ENCODE measurements at regions not wholly inside any gene's neighbourhood (a gene's known extent, or its start where the extent isn't known, plus 50 kb on each side); places are given as distances from the start of the nearest gene placed in this dataset.
"Not testable (repeated sequence)": the region's sequence is repeated elsewhere in the genome, so short reads cannot be mapped to it uniquely, and the experiment has no call there.

- H3K4me3 ChIP-seq (replicated peaks in 1 of 4; ENCODE audit: control extremely low read depth in 1 of 4, insufficient read depth in 1 of 4, low read depth in 3 of 4, low read length in 4 of 4): peak overlapping the region in 2 of 4 experiments; percentile 3 to 16
- peak overlapping the region; percentile 69 for H3K4me2 ChIP-seq (ENCODE audit: extremely low read depth, insufficient read depth, low read length)
- H3K79me2 ChIP-seq (ENCODE audit: control insufficient read depth, insufficient read depth, low read length): no peaks in the 10 kb centered on the region
- TF ChIP-seq EZH2 (IDR thresholded peaks at IDR 0.05; ENCODE audit: low read length, missing control alignments) (no peak), CTCF (conservative IDR thresholded peaks at IDR 0.05 in 1 of 2, IDR thresholded peaks at IDR 0.05 in 1 of 2; ENCODE audit: low read depth in 1 of 2, low read length in 2 of 2) (no peak)
- no peaks in the 10 kb centered on the region for H3K36me3 ChIP-seq (ENCODE audit: control insufficient read depth, insufficient read depth, low read length)
- H3K9me3 ChIP-seq (ENCODE audit: control insufficient read depth, insufficient read depth, low read depth, low read length): no peaks in the 10 kb centered on the region
- H3K27me3 ChIP-seq (ENCODE audit: control insufficient read depth, insufficient read depth, low read length): no peaks in the 10 kb centered on the region
- no peaks in the 10 kb centered on the region for H4K20me1 ChIP-seq (ENCODE audit: control insufficient read depth, extremely low read depth, insufficient read depth, low read length)
- no peak overlapping the region for H3K9ac ChIP-seq (ENCODE audit: insufficient read depth, low read length)
- peak; percentile 84 for DNase-seq (ENCODE audit: low read depth in 2 of 2)
- peaks cover 2% of the 10 kb centered on the region for H3K4me1 ChIP-seq (ENCODE audit: control insufficient read depth, extremely low read depth, insufficient read depth, low read length)
- H3K27ac ChIP-seq (ENCODE audit: insufficient read depth, low read length): no peak overlapping the region
- peak overlapping the region; percentile 61 for H2AFZ ChIP-seq (ENCODE audit: low read length)
Observed at GRCh38 chr18:43847164-43848091, 570.1 kb upstream of the SYT4 start.

GRCh38 chr18:43849831-43850230 is 572.5 kb upstream of the SYT4 start:
- peak in 1 of 2 donors; percentile 69 for DNase-seq (ENCODE audit: low read depth in 2 of 2)
- H3K9ac ChIP-seq (ENCODE audit: insufficient read depth, low read length); H3K27me3 ChIP-seq (ENCODE audit: control insufficient read depth, insufficient read depth, low read length); H3K4me2 ChIP-seq (ENCODE audit: extremely low read depth, insufficient read depth, low read length); H3K36me3 ChIP-seq (ENCODE audit: control insufficient read depth, insufficient read depth, low read length); H3K27ac ChIP-seq (ENCODE audit: insufficient read depth, low read length); H3K4me3 ChIP-seq (replicated peaks in 1 of 4; ENCODE audit: control extremely low read depth in 1 of 4, insufficient read depth in 1 of 4, low read depth in 3 of 4, low read length in 4 of 4); H2AFZ ChIP-seq (ENCODE audit: low read length); H4K20me1 ChIP-seq (ENCODE audit: control insufficient read depth, extremely low read depth, insufficient read depth, low read length); H3K9me3 ChIP-seq (ENCODE audit: control insufficient read depth, insufficient read depth, low read depth, low read length); H3K4me1 ChIP-seq (ENCODE audit: control insufficient read depth, extremely low read depth, insufficient read depth, low read length); H3K79me2 ChIP-seq (ENCODE audit: control insufficient read depth, insufficient read depth, low read length): not testable (repeated sequence)

- TF ChIP-seq CTCF (conservative IDR thresholded peaks at IDR 0.05 in 1 of 2, IDR thresholded peaks at IDR 0.05 in 1 of 2; ENCODE audit: low read depth in 1 of 2, low read length in 2 of 2): no peak
- TF ChIP-seq EZH2 (IDR thresholded peaks at IDR 0.05; ENCODE audit: low read length, missing control alignments): no peak
- Histone ChIP-seq H3K9ac (ENCODE audit: insufficient read depth, low read length) (no peak overlapping the region), H3K79me2 (ENCODE audit: control insufficient read depth, insufficient read depth, low read length) (no peaks in the 10 kb centered on the region), H4K20me1 (ENCODE audit: control insufficient read depth, extremely low read depth, insufficient read depth, low read length) (no peaks in the 10 kb centered on the region), H3K4me3 (replicated peaks in 1 of 4; ENCODE audit: control extremely low read depth in 1 of 4, insufficient read depth in 1 of 4, low read depth in 3 of 4, low read length in 4 of 4) (no peak overlapping the region), H3K9me3 (ENCODE audit: control insufficient read depth, insufficient read depth, low read depth, low read length) (no peaks in the 10 kb centered on the region), H3K27me3 (ENCODE audit: control insufficient read depth, insufficient read depth, low read length) (no peaks in the 10 kb centered on the region), H3K4me2 (ENCODE audit: extremely low read depth, insufficient read depth, low read length) (no peak overlapping the region), H2AFZ (ENCODE audit: low read length) (no peak overlapping the region), H3K4me1 (ENCODE audit: control insufficient read depth, extremely low read depth, insufficient read depth, low read length) (no peaks in the 10 kb centered on the region), H3K27ac (ENCODE audit: insufficient read depth, low read length) (no peak overlapping the region), H3K36me3 (ENCODE audit: control insufficient read depth, insufficient read depth, low read length) (no peaks in the 10 kb centered on the region)
- DNase-seq (ENCODE audit: low read depth in 2 of 2): no peak
Observed at GRCh38 chr18:43855376-43855775, 578.1 kb upstream of the SYT4 start.
